Activated naive CD4-positive, alpha-beta T cell treated with anti-CD3 and anti-CD28 coated beads, Interleukin-2, amount 50 U/mL, for 72 hours (primary cell): ENCODE measurements at regions not wholly inside any gene's neighbourhood (a gene's known extent, or its start where the extent isn't known, plus 50 kb on each side); places are given as distances from the start of the nearest gene placed in this dataset.

ENCODE experiments used
- ATAC-seq, 2 donors: fragments of 150-1000 bp; cut with Tn5 transposase; 2 replicates each; pipeline ENCODE4 v1.10.0; 2021; ENCODE audit warnings: mild to moderate bottlenecking in 2 of 2, moderate library complexity in 2 of 2
- DNase-seq, 2 donors: peaks; one replicate each; pipeline ENCODE4 v3.0.0; 2021 to 2022; ENCODE audit warnings: low spot score in 2 of 2
- H3K27ac Mint-ChIP-seq, 2 donors: one replicate each; pipeline ENCODE4 v1.8.0; 2022; ENCODE audit warnings: mild to moderate bottlenecking in 2 of 2, mixed read lengths in 2 of 2
- H3K36me3 Mint-ChIP-seq, 2 donors: one replicate each; pipeline ENCODE4 v1.8.0; 2022; ENCODE audit warnings: mixed read lengths in 2 of 2
- H3K9me3 Mint-ChIP-seq, 2 donors: one replicate each; pipeline ENCODE4 v1.8.0; 2022; ENCODE audit warnings: mixed read lengths in 2 of 2

GRCh38 chr13:76634431-76635191 is 251.6 kb downstream of the KCTD12 start:
- no peak for DNase-seq
- H3K27ac Mint-ChIP-seq, result no peak overlapping the region
- ATAC-seq, result no peak
- H3K9me3 Mint-ChIP-seq, result no peaks in the 10 kb centered on the region
- no peaks in the 10 kb centered on the region for H3K36me3 Mint-ChIP-seq

- no peak overlapping the region for H3K27ac Mint-ChIP-seq
Measured at GRCh38 chr13:76632401-76633044, 253.7 kb downstream of the KCTD12 start.

GRCh38 chr13:76630629-76631230 is 255.5 kb downstream of the KCTD12 start:
- H3K36me3 Mint-ChIP-seq, result no peaks in the 10 kb centered on the region
- H3K27ac Mint-ChIP-seq, result no peak overlapping the region
- peaks cover 0 to 7% of the 10 kb centered on the region in 2 donors for H3K9me3 Mint-ChIP-seq
- ATAC-seq (no peak), DNase-seq (no peak)

More at GRCh38 chr13:76632401-76633044, 253.7 kb downstream of the KCTD12 start:
- H3K36me3 Mint-ChIP-seq, result no peaks in the 10 kb centered on the region
- ATAC-seq, result no peak
- H3K9me3 Mint-ChIP-seq, result peaks cover 0 to 7% of the 10 kb centered on the region in 2 donors
- no peak for DNase-seq

GRCh38 chr13:76622315-76623040 is 263.7 kb downstream of the KCTD12 start:
- peaks cover 0 to 4% of the 10 kb centered on the region in 2 donors for H3K9me3 Mint-ChIP-seq
- H3K27ac Mint-ChIP-seq, result no peak overlapping the region
- ATAC-seq (no peak), DNase-seq (no peak)
- peaks cover 0 to 5% of the 10 kb centered on the region in 2 donors for H3K36me3 Mint-ChIP-seq

GRCh38 chr13:76621705-76622104 is 264.5 kb downstream of the KCTD12 start:
- DNase-seq (no peak), ATAC-seq (no peak)
- peaks cover 0 to 4% of the 10 kb centered on the region in 2 donors for H3K9me3 Mint-ChIP-seq
- H3K27ac Mint-ChIP-seq, result no peak overlapping the region
- H3K36me3 Mint-ChIP-seq, result peaks cover 0 to 5% of the 10 kb centered on the region in 2 donors

DNA sequence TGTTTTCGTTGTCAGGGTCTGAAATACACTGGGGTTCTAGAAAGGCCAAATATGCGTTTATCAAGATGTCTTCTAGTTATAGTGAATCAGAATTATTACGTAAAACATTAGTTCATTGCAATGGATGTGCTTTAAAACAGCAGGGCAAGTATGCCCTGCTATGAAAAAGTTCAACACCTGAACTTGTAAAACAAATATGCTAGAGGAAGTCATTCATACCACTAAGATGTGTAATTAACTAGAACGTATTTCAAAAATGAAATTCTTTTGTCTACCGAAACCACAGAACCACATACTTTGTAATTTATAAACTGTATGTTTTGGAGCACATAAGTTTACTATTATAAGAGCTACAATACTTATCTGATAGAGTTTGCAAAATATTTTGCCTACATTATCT is 266.2 kb downstream of the KCTD12 start:
- H3K27ac Mint-ChIP-seq, result no peak overlapping the region
- no peak for DNase-seq
- peaks cover 0 to 5% of the 10 kb centered on the region in 2 donors for H3K36me3 Mint-ChIP-seq
- ATAC-seq, result no peak
- H3K9me3 Mint-ChIP-seq, result peaks cover 0 to 4% of the 10 kb centered on the region in 2 donors

- Mint-ChIP-seq H3K9me3 (peaks cover 0 to 4% of the 10 kb centered on the region in 2 donors), H3K27ac (no peak overlapping the region), H3K36me3 (peaks cover 0 to 5% of the 10 kb centered on the region in 2 donors)
- ATAC-seq (no peak), DNase-seq (no peak)
Measured at GRCh38 chr13:76619631-76620030, 266.6 kb downstream of the KCTD12 start.

DNA sequence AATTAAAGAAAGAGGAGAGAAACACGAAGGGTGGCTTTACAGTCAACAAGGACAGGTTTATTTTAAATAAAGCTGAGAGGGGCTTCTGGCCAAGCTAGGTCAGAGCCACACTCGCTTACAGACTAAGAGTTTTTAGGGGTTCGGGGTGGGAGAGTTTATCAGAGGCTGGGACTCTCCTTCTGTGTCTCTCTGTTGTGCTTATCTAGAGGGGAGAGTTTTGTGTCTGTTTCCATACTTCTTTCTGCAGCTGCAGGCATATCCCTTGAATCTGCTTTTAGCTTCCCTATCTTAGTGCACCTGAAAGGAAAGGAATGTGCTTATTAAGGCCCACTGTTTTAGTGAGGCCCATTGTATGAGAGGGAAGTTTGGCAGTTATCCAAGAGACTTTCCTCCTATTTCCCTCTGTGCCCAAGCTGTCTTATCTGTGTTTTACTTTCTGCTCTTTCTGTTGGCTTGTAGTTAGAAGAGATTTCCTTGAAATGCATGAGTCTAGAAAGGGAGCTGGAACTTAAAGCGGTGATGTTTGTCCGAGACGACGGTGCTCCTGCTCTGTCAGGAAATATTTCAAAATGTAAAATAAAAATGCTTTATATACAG is 275.3 kb downstream of the KCTD12 start:
- no peak for DNase-seq

DNA sequence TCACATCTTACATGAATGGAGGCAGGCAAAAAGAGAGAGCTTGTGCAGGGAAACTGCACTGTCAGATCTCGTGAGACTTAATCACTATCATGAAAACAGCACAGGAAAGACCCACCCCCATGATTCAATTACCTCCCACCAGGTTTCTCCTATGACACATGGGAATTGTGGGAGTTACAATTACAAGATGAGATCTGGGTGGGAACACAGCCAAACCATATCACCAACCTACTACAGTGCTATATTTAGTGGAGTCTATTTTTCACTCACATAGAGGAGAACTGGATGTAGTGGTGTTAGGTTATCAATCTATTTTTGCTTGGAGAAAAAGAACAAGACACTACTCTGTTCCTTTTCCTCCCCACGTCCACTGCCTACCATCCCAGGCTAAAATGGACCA is 276.6 kb downstream of the KCTD12 start:
- Mint-ChIP-seq H3K27ac (no peak overlapping the region), H3K9me3 (peaks cover 0 to 4% of the 10 kb centered on the region in 2 donors), H3K36me3 (no peaks in the 10 kb centered on the region)
- DNase-seq, result no peak
- ATAC-seq, result no peak

More for the DNA sequence above, 275.3 kb downstream of the KCTD12 start:
- peaks cover 0 to 4% of the 10 kb centered on the region in 2 donors for H3K9me3 Mint-ChIP-seq
- no peaks in the 10 kb centered on the region for H3K36me3 Mint-ChIP-seq
- H3K27ac Mint-ChIP-seq, result no peak overlapping the region
- ATAC-seq, result no peak

- Mint-ChIP-seq H3K9me3 (peaks cover 0 to 4% of the 10 kb centered on the region in 2 donors), H3K27ac (no peak overlapping the region), H3K36me3 (no peaks in the 10 kb centered on the region)
- no peak for ATAC-seq
- DNase-seq, result no peak
Measured at GRCh38 chr13:76607866-76608265, 278.3 kb downstream of the KCTD12 start.

DNA sequence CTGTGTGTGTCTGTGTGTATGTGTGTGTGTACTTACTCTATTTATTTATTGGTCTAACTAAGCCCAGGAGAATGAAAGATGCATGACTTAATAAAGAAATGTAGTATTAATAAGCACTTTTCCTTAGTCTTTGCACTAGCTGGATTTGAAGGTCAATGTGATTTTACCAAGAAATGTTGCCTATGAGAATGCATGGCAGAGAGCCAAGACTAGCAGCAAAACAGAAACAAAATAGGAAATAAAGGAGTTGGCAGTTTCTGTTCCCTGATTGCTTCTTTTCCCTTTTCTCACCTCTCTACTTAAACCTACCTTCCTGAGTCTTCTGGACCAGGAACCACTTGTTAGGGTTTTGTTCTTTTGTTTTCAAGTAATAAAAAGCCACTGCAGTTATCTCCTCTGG is 286.1 kb downstream of the KCTD12 start:
- no peak for ATAC-seq
- Mint-ChIP-seq H3K27ac (no peak overlapping the region), H3K36me3 (no peaks in the 10 kb centered on the region), H3K9me3 (no peaks in the 10 kb centered on the region)
- DNase-seq, result no peak

DNA sequence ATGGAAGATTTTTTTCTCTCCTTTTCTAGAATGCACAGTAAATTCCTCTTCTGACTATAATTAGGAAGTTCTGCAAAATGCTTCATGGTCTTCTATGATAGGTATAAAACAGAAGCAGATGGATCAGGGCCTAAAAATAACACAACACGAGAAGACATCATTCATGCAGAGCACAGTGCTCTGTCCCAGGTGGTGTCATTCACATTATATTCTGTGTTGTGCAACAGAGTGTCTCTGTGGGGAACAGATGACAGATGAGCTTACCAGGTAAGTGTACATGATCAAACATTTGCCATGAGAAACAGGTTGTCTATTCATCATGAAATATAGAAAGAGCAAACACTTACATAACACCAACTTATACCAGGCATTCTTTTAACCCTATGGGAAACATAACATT is 288.3 kb downstream of the KCTD12 start:
- DNase-seq, result no peak
- Mint-ChIP-seq H3K27ac (no peak overlapping the region), H3K36me3 (no peaks in the 10 kb centered on the region), H3K9me3 (no peaks in the 10 kb centered on the region)
- no peak for ATAC-seq

DNA sequence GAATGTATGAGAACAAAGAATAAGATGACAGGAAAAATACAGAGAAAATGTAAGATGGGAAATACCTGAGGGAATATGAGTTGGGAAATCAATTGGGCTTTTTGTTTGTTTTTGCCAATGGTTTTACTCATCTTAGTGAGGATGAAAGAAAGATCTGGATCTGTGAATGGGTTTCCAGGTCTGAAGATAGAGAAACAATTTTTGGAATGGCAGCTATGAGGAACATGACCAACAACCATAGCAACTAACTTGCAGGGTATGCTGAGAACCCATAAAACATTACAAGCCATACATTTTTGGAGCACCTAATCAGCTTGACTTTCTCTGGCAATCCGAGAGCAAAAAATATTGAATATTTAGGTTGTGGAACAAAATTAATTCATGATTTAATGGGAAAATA is 290.0 kb downstream of the KCTD12 start:
- Mint-ChIP-seq H3K27ac (no peak overlapping the region), H3K9me3 (no peaks in the 10 kb centered on the region), H3K36me3 (no peaks in the 10 kb centered on the region)
- ATAC-seq, result no peak
- DNase-seq, result no peak

DNA sequence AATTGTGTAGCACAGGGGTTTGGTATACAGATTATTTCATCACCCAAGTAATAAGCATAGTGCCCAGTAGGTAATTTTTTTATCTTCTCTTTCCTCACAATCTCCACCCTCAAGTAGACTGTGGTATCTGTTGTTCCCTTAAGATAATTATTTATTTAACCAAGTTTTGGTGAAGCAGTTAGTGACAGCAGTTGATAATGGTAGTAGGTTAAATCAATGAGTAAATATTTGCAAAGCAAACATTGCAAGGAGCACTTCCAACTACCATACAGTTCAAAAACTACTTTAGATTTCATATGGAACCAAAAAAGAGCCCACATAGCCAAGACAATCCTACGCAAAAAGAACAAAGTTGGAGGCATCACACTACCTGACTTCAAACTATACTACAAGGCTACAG is 291.8 kb downstream of the KCTD12 start:
- Mint-ChIP-seq H3K9me3 (no peaks in the 10 kb centered on the region), H3K27ac (no peak overlapping the region), H3K36me3 (no peaks in the 10 kb centered on the region)
- DNase-seq (no peak), ATAC-seq (no peak)

DNA sequence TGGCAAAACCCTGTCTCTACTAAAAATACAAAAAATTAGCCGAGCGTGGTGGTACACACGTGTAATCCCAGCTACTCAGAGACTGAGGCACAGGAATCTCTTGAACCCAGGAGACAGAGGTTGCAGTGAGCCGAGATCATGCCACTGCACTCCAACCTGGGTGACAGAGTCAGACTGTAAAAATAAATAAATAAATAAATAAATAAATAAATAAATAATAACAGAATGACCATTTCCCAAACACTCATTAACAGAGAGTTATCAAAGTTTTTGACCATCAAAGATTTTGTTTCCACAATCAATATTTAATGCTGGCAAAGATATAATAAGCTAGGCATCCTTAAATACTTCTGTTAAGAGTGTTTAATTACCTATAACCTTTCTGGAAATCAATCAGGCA is 299.4 kb downstream of the KCTD12 start:
- Mint-ChIP-seq H3K9me3 (no peaks in the 10 kb centered on the region), H3K36me3 (no peaks in the 10 kb centered on the region), H3K27ac (no peak overlapping the region)
- DNase-seq (no peak), ATAC-seq (no peak)

GRCh38 chr13:76579701-76580100 is 306.5 kb downstream of the KCTD12 start:
- H3K27ac Mint-ChIP-seq, result no peak overlapping the region
- ATAC-seq, result no peak
- H3K9me3 Mint-ChIP-seq, result peaks cover 12 to 14% of the 10 kb centered on the region in 2 donors
- peaks cover 0 to 8% of the 10 kb centered on the region in 2 donors for H3K36me3 Mint-ChIP-seq
- no peak for DNase-seq
